Activated CD4-positive, alpha-beta T cell treated with anti-CD3 and anti-CD28 coated beads, Interleukin-2, Interleukin-4, amounts not matched to agents 100 ng/mL and 50 ng/mL, durations not matched to agents 16 hours and 8 hours (primary cell): ENCODE measurements at regions not wholly inside any gene's neighbourhood (a gene's known extent, or its start where the extent isn't known, plus 50 kb on each side); places are given as distances from the start of the nearest gene placed in this dataset.

Source experiments
- DNase-seq: peaks from one replicate; pipeline ENCODE4 v3.0.0-alpha.2; 2020; ENCODE audit warnings: low spot score

DNA sequence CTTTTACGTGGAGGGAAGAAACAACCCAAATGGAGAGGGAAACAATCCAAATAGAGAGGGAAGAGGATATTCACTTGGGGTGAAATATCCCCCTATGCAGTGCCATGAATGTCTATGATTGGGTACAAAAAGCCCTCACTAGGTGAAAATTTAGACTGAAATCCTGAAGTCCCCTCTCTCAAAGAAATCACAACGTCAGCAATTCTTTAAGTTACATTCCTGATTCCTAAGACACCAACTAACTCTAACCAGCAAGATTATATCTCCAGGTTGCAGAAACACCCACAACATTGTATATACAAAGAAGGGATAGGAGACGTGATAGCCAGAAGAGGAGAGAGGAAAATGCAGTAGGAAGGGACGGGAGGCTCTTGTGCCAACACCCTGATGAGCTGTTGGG is 374.3 kb downstream of the DCAF12L2 start:
- DNase-seq: no peak

DNA sequence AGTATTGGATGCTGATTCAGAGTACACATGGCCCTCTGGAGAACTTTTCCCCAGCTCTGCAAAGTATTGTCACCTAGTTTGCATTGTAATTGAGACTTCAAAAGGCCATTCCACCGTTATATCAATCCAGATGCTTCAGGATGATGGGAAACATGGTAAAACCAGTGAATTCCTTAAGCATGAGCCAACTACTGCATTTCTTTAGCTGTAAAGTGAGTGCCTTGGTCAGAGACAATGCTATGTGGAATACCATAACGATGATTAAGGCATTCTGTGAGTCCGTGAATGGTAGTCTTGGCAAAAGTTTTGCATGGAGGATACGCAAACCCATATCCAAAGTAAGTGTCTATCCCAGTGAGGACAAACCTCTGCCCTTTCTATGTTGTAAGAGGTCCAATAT is 355.2 kb downstream of the DCAF12L2 start:
- DNase-seq: no peak

DNA sequence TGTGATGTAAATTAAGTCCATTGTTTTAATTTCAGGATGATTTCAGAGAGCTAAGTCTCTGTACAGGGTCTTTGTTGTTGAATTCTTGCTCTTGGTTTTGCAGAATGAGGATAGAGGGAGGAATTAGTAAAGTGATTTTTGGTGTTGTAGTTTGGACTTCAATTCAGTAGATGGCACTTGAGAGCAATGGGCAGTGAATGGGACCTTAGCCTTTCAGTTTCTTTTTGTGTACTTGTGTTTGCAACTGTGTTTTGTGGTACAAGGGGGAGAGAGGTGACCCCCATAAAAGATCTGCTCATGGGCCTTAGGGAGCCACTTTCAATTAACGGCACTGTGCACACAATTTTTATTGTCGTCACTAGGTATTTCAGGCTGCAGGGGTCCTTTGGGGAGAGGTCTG is 340.0 kb downstream of the DCAF12L2 start:
- DNase-seq: no peak

DNA sequence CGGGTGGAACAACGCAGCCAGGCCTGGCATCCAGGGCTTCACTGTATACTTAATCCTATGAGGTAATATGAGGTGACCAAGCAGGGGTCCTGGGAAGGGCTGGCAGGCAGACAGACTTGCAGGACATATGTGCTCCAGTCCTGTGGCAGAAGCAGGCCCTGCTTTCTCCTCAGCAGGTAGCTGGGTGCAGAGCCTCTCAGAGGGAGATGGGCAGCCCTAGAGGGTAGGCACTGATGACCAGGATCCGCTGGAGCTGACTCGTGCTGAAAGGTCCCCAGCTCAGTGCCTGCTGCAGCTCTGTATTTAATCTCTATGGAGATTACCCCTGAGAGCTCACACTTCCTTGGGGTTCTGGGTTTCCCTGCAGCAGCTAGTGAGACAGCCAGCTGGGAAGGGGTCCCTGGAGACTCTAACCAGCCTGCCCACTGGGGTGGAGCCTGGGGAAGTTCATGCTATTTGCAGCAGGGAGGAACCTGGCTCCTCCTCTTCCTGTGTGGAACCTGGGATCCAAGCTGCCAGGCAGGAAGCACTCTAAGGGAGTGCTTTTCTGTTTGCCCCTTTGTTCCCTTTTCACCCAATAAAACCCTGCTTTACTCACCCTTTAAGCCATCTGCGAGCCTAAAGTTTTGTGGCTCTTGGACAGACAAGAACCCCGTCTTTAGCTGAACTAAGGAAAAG is 339.2 kb downstream of the DCAF12L2 start:
- no peak for DNase-seq

DNA sequence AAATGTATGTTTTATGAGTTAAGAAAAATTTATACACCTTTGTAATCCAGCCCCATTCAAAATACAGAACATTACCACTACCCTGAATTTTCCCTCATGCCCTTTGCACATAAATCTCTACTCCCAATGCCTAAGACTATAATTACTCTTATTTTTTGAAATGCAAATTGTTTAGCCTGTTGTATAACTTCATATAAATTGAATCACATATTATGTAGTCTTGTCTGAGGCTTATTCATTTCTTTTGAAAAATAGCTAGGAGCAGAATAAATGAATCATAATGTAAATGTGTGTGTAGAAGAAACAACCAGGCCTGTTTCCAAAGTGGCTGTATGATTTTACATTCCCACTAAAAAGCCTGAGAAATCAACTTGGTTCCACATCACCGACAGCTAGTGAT is 319.8 kb downstream of the DCAF12L2 start:
- no peak for DNase-seq

DNA sequence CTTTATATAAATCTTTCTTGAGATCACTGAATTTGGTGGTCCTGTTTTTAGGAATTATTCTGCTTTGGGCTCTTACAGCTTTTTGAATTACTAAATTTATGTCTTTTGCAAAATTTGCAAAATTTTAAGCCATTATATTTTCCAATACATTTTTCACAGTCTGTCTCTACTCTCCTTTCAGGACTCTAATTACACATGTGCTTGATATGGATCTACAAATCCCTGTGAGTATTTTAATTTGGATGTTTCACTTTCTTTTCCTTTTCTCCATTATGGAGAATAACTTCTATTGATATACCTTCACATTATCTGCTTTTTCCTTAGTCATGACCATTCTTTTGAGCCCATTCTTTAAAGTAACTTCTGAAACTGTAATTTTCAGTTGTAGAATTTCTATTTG is 315.4 kb downstream of the DCAF12L2 start:
- DNase-seq: no peak

DNA sequence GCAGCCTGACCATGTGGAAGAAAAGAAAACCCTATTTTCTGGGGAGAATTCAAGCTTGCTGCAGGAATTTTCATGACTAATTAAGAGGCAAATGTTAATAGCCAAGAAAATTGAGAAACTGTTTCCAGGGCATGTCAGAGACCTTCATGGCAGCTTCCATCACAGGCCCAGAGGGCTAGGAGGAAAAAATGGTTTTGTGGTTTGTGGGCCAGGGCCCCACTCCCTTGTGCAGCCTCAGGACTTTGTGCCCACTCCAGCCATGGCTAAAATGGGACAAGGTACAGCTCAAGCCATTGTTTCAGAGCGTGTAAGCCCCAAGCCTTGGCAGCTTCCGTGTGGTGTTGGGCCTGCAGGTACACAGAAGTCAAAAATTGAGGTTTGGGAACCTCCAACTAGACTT is 282.9 kb downstream of the DCAF12L2 start:
- no peak for DNase-seq

DNA sequence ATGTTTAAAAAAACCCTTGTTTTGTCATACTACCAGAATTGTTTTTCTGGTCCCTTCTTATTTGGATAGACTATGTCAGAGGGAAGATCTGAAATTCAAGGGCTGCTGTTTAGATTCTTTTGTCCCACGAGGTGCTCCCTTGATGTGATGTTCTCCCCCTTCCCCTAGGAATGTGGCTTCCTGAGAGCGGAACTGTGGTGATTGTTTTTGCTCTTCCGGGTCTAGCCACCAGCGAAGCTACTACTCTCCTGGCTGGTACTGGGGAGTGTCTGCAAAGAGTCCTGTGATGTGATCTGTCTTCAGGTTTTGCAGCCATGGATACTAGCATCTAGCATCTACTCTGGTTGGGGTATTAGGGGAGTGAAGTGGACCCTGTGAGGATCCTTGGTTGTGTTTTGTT is 271.1 kb downstream of the DCAF12L2 start:
- DNase-seq: no peak

DNA sequence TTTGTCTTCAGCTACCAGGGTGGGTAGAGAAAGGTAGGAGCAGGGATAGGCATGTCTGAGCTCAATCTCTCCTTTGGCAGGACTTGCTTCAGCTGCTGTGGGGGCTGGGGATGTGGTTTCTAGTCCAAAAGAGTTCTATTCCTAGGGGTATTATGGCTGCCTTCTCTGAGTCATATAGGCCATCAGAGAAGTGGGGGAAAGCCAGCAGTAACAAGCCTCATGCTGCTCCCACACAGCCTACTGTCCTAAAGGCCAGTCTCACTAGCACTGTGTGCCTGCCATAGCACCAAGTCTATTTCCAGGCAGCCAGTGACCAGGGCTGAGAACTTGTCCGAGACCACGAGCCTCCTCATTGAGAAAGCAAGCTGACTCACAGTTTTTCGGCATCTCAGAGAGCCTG is 270.6 kb downstream of the DCAF12L2 start:
- DNase-seq: no peak

DNA sequence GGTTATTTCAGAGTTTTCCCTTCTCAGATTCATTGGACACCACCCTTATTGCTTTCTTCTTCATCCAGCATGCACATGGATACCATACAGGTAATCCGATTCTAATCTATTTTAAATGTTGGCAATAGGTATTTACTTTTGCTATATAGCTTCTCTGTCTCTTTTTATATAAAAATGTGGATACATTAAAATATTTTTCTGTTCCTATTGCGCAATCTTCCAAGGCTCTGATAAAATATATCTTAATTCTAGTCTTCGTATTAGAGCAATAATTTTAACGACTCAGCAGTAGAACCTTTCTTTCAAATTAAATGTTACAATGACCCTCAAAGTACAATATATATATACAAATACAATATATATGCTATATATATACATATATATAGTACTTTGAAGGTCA is 239.8 kb downstream of the DCAF12L2 start:
- DNase-seq: no peak

DNA sequence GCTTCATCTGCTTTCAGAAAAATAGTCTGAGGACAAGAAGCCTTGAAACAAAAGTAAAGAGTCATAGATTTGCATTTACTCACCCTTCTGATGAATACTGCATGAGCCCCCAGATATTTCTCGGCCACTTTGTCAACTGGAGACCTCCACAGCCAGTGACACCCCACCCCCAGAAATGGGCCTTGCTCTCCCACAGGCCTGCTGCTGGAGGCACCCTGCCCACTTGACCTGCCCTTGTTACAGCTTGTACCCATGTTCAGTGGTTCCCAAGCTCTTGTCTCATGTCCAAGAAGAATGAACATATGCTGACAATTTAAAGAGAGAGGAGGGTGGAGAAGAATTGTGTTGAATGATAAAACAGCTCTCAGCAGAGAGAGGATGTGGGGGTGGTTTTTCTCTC is 225.1 kb downstream of the DCAF12L2 start:
- no peak for DNase-seq

DNA sequence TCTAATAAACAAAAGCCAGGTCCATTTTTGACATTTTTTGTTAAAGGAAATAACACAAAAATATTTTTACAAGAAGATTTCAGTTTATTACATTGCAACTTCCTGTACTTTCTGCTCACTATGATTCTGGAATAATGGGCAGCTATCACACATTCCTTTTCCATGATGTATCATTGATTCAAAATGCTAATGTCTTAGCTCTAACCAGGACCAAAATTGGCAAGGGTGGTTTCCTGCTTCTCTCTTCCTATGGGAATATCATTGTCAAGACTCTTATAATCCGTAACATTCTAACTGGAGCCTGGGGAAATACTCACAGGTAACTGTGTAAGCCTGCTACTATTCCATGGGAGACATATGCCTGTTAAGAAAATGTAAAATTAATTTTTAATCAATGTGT is 218.6 kb downstream of the DCAF12L2 start:
- no peak for DNase-seq

DNA sequence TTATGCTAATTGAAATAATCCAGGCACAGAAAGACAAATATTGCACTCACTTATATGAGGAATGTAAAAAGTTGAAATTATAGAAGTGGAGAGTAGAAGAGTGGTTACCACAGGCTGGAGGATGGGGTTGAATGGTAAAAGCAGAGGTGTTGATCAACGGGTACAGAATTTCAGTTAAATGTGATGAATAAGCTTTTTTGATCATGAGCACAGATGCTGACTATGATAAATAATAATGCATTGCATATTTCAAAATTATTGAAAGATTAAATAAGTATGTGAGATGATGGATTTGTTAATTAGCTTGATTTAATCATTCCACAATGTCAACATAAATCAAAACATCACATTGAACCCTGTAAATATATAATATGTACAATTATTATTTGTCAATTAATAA is 213.1 kb downstream of the DCAF12L2 start:
- no peak for DNase-seq

DNA sequence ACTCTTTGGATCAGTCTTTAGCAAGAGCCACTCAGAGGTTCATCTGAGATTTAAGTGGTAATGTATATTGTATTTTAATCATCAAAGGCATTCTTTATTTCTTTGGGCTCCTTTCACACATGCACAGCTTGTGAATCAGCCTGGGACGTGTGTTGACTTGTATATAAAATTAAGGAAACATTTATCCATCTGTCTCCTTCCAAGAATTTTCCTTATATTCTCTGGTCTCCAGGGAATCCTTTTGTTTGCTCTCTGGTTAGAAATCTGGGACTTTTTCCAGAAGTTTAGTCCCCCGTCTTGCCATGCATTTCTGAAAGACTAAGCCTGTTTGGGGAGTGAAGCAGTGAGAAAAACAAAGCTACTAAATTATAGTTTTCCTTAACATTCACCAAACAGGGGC is 212.3 kb downstream of the DCAF12L2 start:
- no peak for DNase-seq

DNA sequence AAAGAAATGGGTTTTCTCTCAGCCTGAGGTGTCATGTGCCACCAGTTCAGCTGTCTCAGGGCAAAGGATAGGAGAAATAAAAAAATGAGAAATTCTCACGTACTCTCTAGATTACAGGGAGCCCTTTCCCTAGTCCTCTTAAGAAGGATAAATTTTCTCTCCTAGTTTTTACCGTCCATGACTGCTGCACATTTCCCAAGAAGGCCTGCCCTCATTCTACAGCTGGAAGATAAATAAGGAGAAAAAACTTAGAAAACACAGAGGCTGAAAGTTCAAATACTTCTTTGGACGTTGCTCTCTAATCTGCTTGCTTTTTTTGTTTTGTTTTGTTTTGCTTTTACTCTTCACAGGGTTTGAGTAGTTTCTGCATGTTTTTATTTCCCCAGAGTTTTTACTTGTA is 211.9 kb downstream of the DCAF12L2 start:
- no peak for DNase-seq

DNA sequence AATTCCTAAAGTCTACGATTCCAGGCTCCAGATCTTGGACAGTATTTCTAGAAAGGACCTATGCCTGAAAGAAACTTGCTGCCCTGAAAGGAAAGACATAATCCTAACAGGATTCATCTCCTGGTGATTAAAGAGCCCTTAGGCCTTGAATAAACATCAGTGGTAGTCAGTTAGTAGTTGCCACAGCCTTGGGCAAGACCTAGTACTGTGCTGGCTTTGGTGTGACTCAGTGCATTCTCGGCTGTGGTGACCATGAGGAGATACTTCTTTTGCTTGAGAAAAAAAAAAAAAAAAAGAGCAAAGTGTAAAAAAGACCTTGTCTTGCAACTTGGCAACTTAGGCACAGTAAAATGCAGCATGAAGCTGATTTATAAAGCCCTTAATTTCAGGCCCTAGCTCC is 188.2 kb downstream of the DCAF12L2 start:
- no peak for DNase-seq

DNA sequence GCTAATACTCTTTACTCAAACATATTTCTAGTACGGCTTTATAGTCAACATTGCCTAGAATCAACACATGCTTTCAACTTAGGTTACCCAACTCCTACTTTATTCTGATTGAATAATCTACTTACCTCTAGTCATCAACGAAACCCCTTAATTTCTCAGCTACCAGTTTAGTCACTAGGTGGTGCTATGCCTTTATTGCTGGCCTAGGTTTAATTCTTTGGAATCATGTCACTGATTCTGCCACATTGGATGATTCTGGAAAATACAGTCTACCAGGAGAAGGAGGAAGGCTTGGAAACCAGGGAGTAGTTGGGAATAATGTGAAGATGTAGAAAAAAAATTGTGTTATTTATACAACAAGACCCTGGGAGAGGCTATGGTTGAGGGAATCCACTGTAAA is 167.7 kb downstream of the DCAF12L2 start:
- DNase-seq: no peak

DNA sequence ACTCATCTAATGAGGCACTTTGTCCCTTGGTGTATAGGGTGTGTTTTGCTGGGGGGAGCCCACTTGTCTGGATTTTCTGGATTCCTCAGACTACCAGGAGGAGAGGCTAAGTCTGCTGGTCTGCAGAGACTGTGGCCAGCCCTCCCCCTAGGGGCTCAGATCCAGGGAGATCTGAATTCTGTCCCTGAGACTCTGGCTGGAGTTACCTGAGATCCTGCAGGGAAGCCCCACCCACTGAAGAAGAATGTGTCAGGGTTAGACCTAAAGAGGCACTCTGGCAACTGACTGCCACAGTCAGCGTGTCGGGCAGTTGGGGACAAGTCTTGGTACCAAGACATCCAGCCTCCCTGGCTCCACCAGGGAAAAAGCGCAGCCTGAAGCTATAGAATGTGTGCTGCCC is 138.9 kb downstream of the DCAF12L2 start:
- DNase-seq: no peak

DNA sequence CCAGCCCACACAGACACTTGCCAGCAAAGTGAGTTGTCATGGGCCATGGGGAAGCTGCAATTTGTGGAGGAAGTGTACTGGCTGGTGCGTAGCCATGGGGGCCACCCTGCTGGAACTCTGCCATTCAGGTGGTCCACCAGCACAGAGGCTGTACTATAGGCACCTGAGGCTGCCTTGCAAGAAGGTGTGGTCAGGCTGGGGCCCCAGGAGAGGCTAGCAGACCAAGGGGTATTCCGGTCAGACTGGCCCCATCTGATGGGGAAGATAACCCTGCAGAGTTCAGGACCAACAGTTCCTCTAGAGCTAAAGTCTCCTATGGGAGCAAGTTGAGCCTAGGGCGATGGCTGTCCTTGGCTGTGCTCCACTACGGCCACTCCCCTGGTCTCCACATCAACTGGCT is 136.1 kb downstream of the DCAF12L2 start:
- DNase-seq: no peak

DNA sequence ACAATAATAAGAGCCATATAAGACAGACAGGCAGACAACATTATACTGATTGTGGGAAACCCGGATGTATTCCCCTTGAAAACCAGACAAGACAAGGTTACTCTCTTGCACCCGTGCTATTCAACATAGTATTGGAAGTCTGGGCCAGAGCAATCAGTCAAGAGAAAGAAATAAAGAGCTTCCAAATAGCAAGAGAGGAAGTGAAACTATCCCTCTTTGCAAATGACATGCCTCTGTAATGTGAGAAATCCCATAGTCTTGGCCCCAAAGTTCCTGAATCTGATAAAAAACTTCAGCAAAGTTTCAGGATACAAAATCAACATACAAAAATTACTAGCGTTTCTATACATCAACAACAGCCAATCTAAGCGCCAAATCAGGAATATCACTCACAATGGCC is 102.1 kb downstream of the DCAF12L2 start:
- DNase-seq: no peak

DNA sequence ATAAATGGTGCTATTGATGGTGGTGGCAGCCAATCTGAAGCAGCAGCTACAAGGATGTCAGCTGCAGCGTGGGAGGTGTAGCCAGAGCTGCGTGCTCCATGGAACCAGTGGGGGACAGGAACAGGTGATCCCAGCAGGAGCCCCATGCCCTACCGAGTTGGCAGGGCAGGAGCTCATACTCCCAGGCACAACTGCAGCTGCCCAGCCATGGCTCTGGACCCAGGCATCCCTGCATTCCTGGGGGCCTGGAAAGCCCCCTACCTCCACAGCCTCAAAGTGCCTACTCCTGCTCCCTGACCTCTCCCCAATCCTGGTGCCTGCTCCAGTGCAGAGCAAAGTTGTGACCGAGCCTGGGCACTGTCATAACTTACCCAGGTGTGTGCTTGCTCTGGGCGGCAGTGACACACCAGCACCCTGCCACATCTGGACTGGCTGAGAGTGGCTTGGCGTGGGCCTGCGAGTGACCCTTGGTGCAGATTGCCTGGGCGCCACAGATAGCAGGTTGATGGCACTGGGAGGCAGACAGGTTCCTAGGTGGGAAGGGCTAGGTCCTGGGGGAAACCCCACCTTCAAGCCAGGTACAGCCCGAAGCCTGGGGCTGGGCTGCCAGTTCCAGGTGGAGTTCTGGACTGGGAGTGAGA is 101.1 kb downstream of the DCAF12L2 start:
- no peak for DNase-seq

DNA sequence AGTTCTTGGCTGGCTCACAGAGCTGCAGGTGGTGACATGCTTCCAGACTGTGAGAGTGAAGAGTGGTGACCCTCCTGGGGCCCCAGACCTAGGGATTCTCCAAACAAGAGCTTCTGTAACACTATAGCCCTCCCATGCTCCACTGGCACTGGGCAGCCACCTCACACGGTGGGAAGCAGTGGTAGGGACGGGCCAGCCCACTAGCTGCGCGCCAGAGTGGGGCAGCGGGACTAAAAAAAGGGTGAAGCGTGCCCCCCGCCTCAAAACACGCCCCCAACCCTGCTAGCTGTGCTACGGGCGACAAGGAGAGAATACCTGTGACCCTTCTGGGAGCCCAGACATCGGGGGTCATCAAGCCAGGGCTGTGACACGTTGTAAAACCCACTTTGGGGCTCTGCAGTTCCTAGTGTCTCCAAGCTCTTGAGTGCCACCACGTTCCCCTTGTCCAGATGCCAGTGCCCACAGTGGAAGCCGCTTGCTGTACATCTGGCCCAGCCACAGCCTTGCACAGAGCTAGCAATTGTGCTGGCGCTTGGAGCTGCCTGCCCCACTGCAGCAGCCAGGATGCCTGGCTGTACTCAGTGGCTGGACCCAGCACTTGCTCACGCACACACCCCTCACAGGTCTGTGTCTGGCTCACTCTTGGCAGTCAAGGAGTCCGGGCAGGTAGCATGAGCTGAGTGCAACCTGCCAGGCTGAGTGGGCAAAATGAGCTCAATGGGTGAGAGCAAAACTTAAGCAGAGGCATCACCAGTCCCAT is 100.0 kb downstream of the DCAF12L2 start:
- DNase-seq: no peak
